Fibroblast of upper back skin (primary cell): ENCODE measurements at regions not wholly inside any gene's neighbourhood (a gene's known extent, or its start where the extent isn't known, plus 50 kb on each side); places are given as distances from the start of the nearest gene placed in this dataset.
A peak's percentile ranks its signal among the peaks of the same experiment; 100 is the strongest.
"Not testable (repeated sequence)": the region's sequence is repeated elsewhere in the genome, so short reads cannot be mapped to it uniquely, and the experiment has no call there.

Experiments used
- DNase-seq: peaks from one replicate; pipeline ENCODE4 v3.0.0-alpha.2; 2013

DNA sequence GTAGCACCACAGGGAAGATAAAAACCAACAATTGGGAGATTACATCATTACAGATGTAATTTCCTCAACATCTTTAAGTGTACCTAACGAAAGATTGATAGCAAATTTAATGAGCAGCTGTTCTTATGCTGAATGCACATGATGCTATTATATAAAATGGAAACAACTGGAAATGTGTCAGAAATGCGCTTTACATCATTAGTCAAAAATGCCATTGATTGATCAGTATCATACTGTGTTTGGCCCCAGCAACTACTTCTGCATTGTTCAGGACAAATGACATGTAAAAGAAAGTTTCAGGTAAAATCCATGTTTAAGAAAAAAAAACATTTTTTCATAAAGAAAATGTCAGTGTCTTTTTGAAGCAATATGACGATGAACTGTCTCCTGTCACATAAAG, 625.5 kb upstream of the MIR17HG start:
- DNase-seq: no peak

GRCh38 chr13:90723381-90723780, 624.1 kb upstream of the MIR17HG start:
- DNase-seq: no peak

- no peak for DNase-seq
These were observed 621.1 kb upstream of the MIR17HG start for GRCh38 chr13:90726375-90726774.

GRCh38 chr13:90732049-90732448, 615.4 kb upstream of the MIR17HG start:
- DNase-seq: no peak

DNA sequence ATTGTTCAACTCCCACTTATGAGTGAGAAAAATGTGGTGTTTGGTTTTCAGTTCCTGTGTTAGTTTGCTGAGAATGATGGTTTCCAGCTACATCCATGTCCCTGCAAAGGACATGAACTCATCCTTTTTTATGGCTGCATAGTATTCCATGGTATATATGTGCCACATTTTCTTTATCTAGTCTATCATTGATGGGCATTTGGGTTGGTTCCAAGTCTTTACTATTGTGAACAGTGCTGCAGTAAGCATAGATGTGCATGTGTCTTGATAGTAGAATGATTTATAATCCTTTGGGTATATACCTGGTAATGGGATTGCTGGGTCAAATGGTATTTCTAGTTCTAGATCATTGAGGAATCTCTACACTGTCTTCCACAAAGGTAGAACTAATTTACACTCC, 613.0 kb upstream of the MIR17HG start:
- DNase-seq: not testable (repeated sequence)

GRCh38 chr13:90738881-90739280, 608.6 kb upstream of the MIR17HG start:
- peak; percentile 45 for DNase-seq

GRCh38 chr13:90740099-90740498, 607.4 kb upstream of the MIR17HG start:
- DNase-seq: no peak

GRCh38 chr13:90742381-90742780, 605.1 kb upstream of the MIR17HG start:
- no peak for DNase-seq

DNA sequence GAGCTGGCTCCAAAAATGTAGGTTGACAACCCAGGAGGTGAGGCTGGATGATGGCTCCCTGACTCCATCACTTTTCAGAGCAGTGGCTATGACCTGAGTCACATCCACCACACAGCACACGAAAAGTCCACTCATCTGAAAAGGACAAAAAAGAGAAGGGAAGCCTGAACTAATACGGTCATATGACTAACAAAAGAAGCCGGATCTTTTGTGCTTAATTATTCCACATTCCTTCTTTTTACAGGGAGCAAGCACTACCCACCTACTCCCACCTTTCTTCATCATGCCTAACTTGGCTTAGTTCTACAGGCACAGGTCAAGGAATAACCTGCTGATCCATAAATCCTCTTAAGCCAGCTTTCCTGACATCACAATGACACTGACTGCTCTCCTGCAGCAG, 601.3 kb upstream of the MIR17HG start:
- DNase-seq: no peak

GRCh38 chr13:90750021-90750420, 597.5 kb upstream of the MIR17HG start:
- no peak for DNase-seq

DNA sequence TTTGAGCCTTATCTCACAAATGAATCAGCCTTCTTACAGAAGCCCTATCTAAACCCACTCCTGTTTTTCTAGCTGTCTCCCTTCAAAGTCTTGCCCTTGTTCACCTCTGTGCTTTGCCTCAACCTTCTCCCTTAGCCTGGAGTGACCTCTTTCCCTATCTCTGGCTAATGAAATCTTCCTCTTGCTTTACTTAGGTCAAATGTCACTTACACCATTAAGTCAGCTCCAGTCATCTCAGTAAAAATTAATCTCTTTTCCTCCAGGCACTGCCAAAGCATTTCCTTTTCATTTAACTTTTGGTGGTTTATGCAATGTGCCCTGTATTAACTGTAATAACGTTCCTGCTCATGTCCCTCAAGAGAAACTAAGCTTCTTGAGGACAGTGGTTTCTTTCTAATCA, 596.5 kb upstream of the MIR17HG start:
- no peak for DNase-seq

DNA sequence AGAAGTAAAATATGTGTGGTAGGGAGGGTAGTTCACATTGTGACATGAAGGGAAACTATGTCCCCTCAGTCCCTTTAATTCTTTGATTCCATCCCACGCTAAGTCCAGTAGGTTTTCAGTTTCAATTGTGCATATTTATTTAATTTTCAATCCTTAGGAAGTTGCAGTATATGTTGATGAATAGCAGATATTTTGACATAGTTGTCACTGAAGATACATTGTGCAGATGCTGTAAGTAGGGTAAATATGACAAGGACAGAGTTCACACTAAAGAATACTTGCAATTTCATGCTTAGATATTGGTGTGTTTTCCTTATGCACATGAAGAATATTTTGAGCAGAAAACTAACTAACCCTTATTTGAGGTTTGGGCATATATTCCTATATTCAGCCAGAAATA, 595.4 kb upstream of the MIR17HG start:
- no peak for DNase-seq

DNA sequence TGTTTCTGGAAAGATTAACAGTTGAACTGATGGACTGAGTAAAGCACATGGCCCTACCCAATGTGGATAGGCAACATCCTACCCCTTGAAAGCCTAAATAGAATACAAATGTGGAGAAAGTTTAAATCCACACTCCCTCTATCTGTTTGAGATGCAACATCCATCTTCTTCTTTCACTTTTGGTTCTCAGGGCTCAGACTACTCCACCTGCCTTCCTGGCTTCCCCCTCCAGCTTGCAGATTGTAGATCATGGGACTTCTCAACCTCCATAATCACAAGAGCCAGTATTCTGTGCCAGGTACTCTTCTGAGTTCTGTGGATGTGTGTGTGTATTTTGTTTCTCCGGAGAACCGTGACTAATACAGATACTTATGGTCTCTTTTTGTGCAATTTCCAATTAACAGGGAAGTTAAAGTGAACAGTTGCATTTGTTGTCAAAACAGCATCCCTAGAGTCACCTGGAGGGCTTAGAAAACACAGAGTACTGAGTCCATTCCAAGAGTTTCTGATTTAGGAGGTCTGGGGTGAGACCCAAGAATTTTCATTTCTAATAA, 590.3 kb upstream of the MIR17HG start:
- DNase-seq: no peak

GRCh38 chr13:90760639-90761038, 586.8 kb upstream of the MIR17HG start:
- no peak for DNase-seq

DNA sequence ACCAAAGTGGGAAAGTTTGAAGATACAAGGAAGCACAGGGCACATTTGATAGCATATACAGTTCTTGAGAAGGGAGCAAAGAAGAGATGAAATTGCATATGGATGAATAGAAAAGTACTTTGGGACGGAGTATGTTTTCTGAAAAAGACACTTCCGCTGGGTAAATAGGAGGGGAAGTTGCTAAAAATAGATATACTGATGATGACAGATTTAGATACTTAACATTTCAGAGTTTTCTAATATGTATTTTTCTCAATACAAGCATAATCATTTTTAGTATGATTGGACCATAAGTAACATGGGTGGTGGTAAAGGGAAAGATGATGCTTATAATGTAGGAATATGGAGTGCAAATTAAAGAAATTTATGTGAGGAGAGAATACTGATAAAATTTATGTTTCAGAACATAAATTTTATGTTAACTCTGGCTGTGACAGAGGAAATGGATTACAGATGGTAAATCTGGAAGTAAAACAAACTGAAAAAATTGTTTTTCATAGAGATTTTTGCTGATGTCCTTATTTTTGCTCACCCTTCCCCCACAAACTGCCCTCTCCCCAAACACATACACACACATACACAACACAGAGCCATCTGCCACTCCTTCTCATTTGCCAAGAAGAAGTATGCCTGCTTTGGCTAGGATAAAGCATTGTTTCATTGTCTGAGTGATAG, 583.9 kb upstream of the MIR17HG start:
- no peak for DNase-seq

- no peak for DNase-seq
These were observed 581.0 kb upstream of the MIR17HG start for GRCh38 chr13:90766386-90766902.

GRCh38 chr13:90768116-90768515, 579.4 kb upstream of the MIR17HG start:
- no peak for DNase-seq

- DNase-seq: no peak
These were observed 578.1 kb upstream of the MIR17HG start for GRCh38 chr13:90769387-90769786.

GRCh38 chr13:90770334-90770733, 577.2 kb upstream of the MIR17HG start:
- no peak for DNase-seq

- no peak for DNase-seq
These were observed 573.8 kb upstream of the MIR17HG start for GRCh38 chr13:90773681-90774080.

- DNase-seq: no peak
These were observed 571.3 kb upstream of the MIR17HG start for GRCh38 chr13:90776051-90776748.

DNA sequence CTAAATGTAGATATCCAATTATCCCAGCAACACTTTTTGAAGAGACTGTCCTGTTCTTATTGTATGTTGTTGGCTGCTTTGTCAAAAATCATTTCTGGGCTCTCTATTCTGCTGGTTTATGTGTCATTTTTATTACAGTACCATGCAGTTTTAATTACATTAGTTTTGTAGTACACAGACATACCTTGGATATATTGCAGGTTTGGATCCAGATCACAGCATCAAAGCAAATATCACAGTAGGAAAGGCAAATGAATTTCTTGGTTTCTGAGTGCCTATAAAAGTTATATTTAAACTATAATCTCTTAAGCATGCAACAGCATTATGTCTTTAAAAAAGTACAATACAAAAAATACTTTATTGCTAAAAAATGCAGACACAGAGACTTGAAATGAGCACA, 564.2 kb upstream of the MIR17HG start:
- no peak for DNase-seq

GRCh38 chr13:90787007-90787406, 560.5 kb upstream of the MIR17HG start:
- no peak for DNase-seq

DNA sequence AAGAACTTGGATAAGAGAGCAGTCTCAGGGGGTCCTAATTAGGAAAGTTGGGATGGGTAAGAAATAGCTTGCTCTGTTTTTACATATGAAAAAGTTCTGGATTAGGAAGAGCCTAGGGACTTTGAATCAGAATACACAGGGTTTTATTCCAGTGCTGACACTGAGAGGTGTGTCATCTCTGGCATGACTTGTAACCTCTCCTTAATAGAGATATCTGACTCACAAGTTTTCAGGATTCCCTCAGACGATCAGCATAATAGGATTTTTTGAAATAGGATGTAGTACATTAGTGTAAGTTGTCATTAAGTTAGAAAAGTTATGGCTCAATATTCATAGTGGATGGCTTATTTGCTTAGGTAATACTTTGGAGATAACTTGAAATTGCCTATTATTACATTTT, 555.2 kb upstream of the MIR17HG start:
- DNase-seq: peak; percentile 2
